ENCODE measurements at regions not wholly inside any gene's neighbourhood (a gene's known extent, or its start where the extent isn't known, plus 50 kb on each side); places are given as distances from the start of the nearest gene placed in this dataset.

- H3K27ac ChIP-seq, result no peak overlapping the region
- no peak overlapping the region for H3K4me2 ChIP-seq
- no peak for TF ChIP-seq Cebpa-rat (IDR thresholded peaks at IDR 0.05)
- no peak overlapping the region for H3K9ac ChIP-seq
- no peaks in the 10 kb centered on the region for H4K20me1 ChIP-seq
- no peaks in the 10 kb centered on the region for H3K4me1 ChIP-seq
- H3K36me3 ChIP-seq, result no peaks in the 10 kb centered on the region
- no peaks in the 10 kb centered on the region for H3K27me3 ChIP-seq
- H3K9me3 ChIP-seq (replicated peaks in 1 of 11), result peaks cover 0 to 14% (median 4%) of the 10 kb centered on the region in 11 experiments; a peak in 5 of 22 replicates
- no peak overlapping the region for H3K4me3 ChIP-seq
These were observed 231.3 kb downstream of the HAPSTR1 start for GRCh38 chr16:9322769-9323168.

GRCh38 chr16:9323170-9323569 is 231.7 kb downstream of the HAPSTR1 start:
- H3K9ac ChIP-seq, result no peak overlapping the region
- H3K9me3 ChIP-seq (replicated peaks in 1 of 11), result peaks cover 0 to 12% (median 2%) of the 10 kb centered on the region in 11 experiments; a peak in 5 of 22 replicates
- no peaks in the 10 kb centered on the region for H3K36me3 ChIP-seq
- no peaks in the 10 kb centered on the region for H3K4me1 ChIP-seq
- no peak overlapping the region for H3K4me3 ChIP-seq
- no peak overlapping the region for H3K4me2 ChIP-seq
- no peaks in the 10 kb centered on the region for H3K27me3 ChIP-seq
- TF ChIP-seq Cebpa-rat (IDR thresholded peaks at IDR 0.05), result no peak
- no peaks in the 10 kb centered on the region for H4K20me1 ChIP-seq
- no peak overlapping the region for H3K27ac ChIP-seq

- H3K4me3 ChIP-seq, result no peak overlapping the region
These were observed 235.8 kb downstream of the HAPSTR1 start for GRCh38 chr16:9327253-9327652.

GRCh38 chr16:9328411-9328810 is 237.0 kb downstream of the HAPSTR1 start:
- Histone ChIP-seq H3K27ac (no peak overlapping the region), H3K4me1 (peaks cover 0 to 14% (median 11%) of the 10 kb centered on the region in 10 experiments; a peak in 14 of 20 replicates), H3K27me3 (no peaks in the 10 kb centered on the region), H3K4me3 (no peak overlapping the region), H3K9ac (no peak overlapping the region), H4K20me1 (no peaks in the 10 kb centered on the region), H3K36me3 (no peaks in the 10 kb centered on the region), H3K9me3 (replicated peaks in 1 of 11) (0 out of 22 replicates have a peak, but pooled peaks cover 0 to 7% (median 0%) of the 10 kb centered on the region in 11 experiments), H3K4me2 (no peak overlapping the region)
- no peak for TF ChIP-seq Cebpa-rat (IDR thresholded peaks at IDR 0.05)

More at GRCh38 chr16:9327253-9327652, 235.8 kb downstream of the HAPSTR1 start:
- no peaks in the 10 kb centered on the region for H3K9me3 ChIP-seq (replicated peaks in 1 of 11)
- H3K4me1 ChIP-seq, result peaks cover 0 to 14% (median 11%) of the 10 kb centered on the region in 10 experiments; a peak in 14 of 20 replicates
- H4K20me1 ChIP-seq, result no peaks in the 10 kb centered on the region
- H3K4me2 ChIP-seq, result no peak overlapping the region
- H3K9ac ChIP-seq, result no peak overlapping the region
- no peaks in the 10 kb centered on the region for H3K36me3 ChIP-seq
- no peak overlapping the region for H3K27ac ChIP-seq
- H3K27me3 ChIP-seq, result no peaks in the 10 kb centered on the region
- no peak for TF ChIP-seq Cebpa-rat (IDR thresholded peaks at IDR 0.05)

GRCh38 chr16:9330095-9330494 is 238.7 kb downstream of the HAPSTR1 start:
- H3K9me3 ChIP-seq (replicated peaks in 1 of 11), result 0 out of 22 replicates have a peak, but pooled peaks cover 0 to 7% (median 0%) of the 10 kb centered on the region in 11 experiments
- peaks cover 0 to 14% (median 11%) of the 10 kb centered on the region in 10 experiments; a peak in 14 of 20 replicates for H3K4me1 ChIP-seq
- TF ChIP-seq Cebpa-rat (IDR thresholded peaks at IDR 0.05), result no peak
- no peaks in the 10 kb centered on the region for H3K36me3 ChIP-seq
- H3K27me3 ChIP-seq, result no peaks in the 10 kb centered on the region
- H3K27ac ChIP-seq, result no peak overlapping the region
- H4K20me1 ChIP-seq, result no peaks in the 10 kb centered on the region
- H3K4me3 ChIP-seq, result no peak overlapping the region
- no peak overlapping the region; a peak in 1 of 22 replicates for H3K9ac ChIP-seq
- peak overlapping the region; percentile 0 to 67 (median 47); a peak in 15 of 22 replicates for H3K4me2 ChIP-seq

- H3K4me3 ChIP-seq, result no peak overlapping the region
- peaks cover 0 to 14% (median 11%) of the 10 kb centered on the region in 10 experiments; a peak in 14 of 20 replicates for H3K4me1 ChIP-seq
- H3K9ac ChIP-seq, result no peak overlapping the region
- H3K27ac ChIP-seq, result no peak overlapping the region
- H3K27me3 ChIP-seq, result no peaks in the 10 kb centered on the region
- no peaks in the 10 kb centered on the region for H4K20me1 ChIP-seq
- TF ChIP-seq Cebpa-rat (IDR thresholded peaks at IDR 0.05), result no peak
- H3K9me3 ChIP-seq (replicated peaks in 1 of 11), result 0 out of 22 replicates have a peak, but pooled peaks cover 0 to 7% (median 0%) of the 10 kb centered on the region in 11 experiments
- no peak overlapping the region for H3K4me2 ChIP-seq
- no peaks in the 10 kb centered on the region for H3K36me3 ChIP-seq
These were observed 240.1 kb downstream of the HAPSTR1 start for GRCh38 chr16:9331503-9331902.

- Histone ChIP-seq H3K4me1 (peaks cover 0 to 14% (median 11%) of the 10 kb centered on the region in 10 experiments; a peak in 14 of 20 replicates), H4K20me1 (no peaks in the 10 kb centered on the region), H3K36me3 (no peaks in the 10 kb centered on the region), H3K9ac (no peak overlapping the region), H3K4me3 (no peak overlapping the region), H3K27me3 (no peaks in the 10 kb centered on the region), H3K9me3 (replicated peaks in 1 of 11) (0 out of 22 replicates have a peak, but pooled peaks cover 0 to 7% (median 0%) of the 10 kb centered on the region in 11 experiments), H3K27ac (no peak overlapping the region), H3K4me2 (no peak overlapping the region)
- no peak for TF ChIP-seq Cebpa-rat (IDR thresholded peaks at IDR 0.05)
These were observed 241.2 kb downstream of the HAPSTR1 start for GRCh38 chr16:9332574-9333148.

GRCh38 chr16:9333469-9333868 is 242.0 kb downstream of the HAPSTR1 start:
- no peak overlapping the region for H3K9ac ChIP-seq
- no peak overlapping the region for H3K27ac ChIP-seq
- H3K27me3 ChIP-seq, result no peaks in the 10 kb centered on the region
- H4K20me1 ChIP-seq, result no peaks in the 10 kb centered on the region
- H3K36me3 ChIP-seq, result no peaks in the 10 kb centered on the region
- H3K9me3 ChIP-seq (replicated peaks in 1 of 11), result 0 out of 22 replicates have a peak, but pooled peaks cover 0 to 7% (median 0%) of the 10 kb centered on the region in 11 experiments
- no peak for TF ChIP-seq Cebpa-rat (IDR thresholded peaks at IDR 0.05)
- no peak overlapping the region for H3K4me3 ChIP-seq
- peaks cover 0 to 14% (median 11%) of the 10 kb centered on the region in 10 experiments; a peak in 14 of 20 replicates for H3K4me1 ChIP-seq
- no peak overlapping the region for H3K4me2 ChIP-seq

- no peaks in the 10 kb centered on the region for H4K20me1 ChIP-seq
- no peak overlapping the region for H3K9ac ChIP-seq
- H3K4me1 ChIP-seq, result peaks cover 0 to 14% (median 11%) of the 10 kb centered on the region in 10 experiments; a peak in 14 of 20 replicates
- TF ChIP-seq Cebpa-rat (IDR thresholded peaks at IDR 0.05), result no peak
- no peaks in the 10 kb centered on the region for H3K36me3 ChIP-seq
- H3K27me3 ChIP-seq, result no peaks in the 10 kb centered on the region
- H3K9me3 ChIP-seq (replicated peaks in 1 of 11), result 0 out of 22 replicates have a peak, but pooled peaks cover 0 to 7% (median 0%) of the 10 kb centered on the region in 11 experiments
- no peak overlapping the region for H3K4me3 ChIP-seq
- no peak overlapping the region for H3K27ac ChIP-seq
- no peak overlapping the region for H3K4me2 ChIP-seq
These were observed 242.7 kb downstream of the HAPSTR1 start for GRCh38 chr16:9334103-9334502.

All from BLaER1 treated with 17β-estradiol and CSF1 and Interleukin-3, amounts not matched to agents 10 nM and 100 nM (cell line).